Activated CD4-positive, alpha-beta memory T cell treated with anti-CD3 and anti-CD28 coated beads for 36 hours (primary cell): ENCODE measurements at regions not wholly inside any gene's neighbourhood (a gene's known extent, or its start where the extent isn't known, plus 50 kb on each side); places are given as distances from the start of the nearest gene placed in this dataset.
"Not testable (repeated sequence)": the region's sequence is repeated elsewhere in the genome, so short reads cannot be mapped to it uniquely, and the experiment has no call there.

Source experiments
- CTCF ChIA-PET: fragments of 350-600 bp; sonication (Branson Sonifier 250); formaldehyde crosslinking; loops from one replicate; lab custom pipeline; 2021; ENCODE audit warnings: antibody characterized with exemption, inconsistent platforms; lab: Charles Lee
- POLR2A ChIA-PET: fragments of 350-600 bp; sonication (Branson Sonifier 250); formaldehyde crosslinking; loops from one replicate; lab custom pipeline; 2021; ENCODE audit warnings: antibody characterized with exemption; lab: Charles Lee
- DNase-seq: peaks from one replicate; pipeline ENCODE4 v3.0.0-alpha.2; 2020
- H3K27ac Mint-ChIP-seq: one replicate; pipeline ENCODE4 v1.8.0; 2021; ENCODE audit warnings: mixed read lengths
- H3K27me3 Mint-ChIP-seq: one replicate; pipeline ENCODE4 v1.8.0; 2021; ENCODE audit warnings: mixed read lengths
- H3K36me3 Mint-ChIP-seq: one replicate; pipeline ENCODE4 v1.8.0; 2021; ENCODE audit warnings: mixed read lengths
- H3K4me1 Mint-ChIP-seq: one replicate; pipeline ENCODE4 v1.8.0; 2021; ENCODE audit warnings: low read depth, mixed read lengths
- H3K4me3 Mint-ChIP-seq: one replicate; pipeline ENCODE4 v1.8.0; 2021; ENCODE audit warnings: mild to moderate bottlenecking, mixed read lengths
- H3K9me3 Mint-ChIP-seq: one replicate; pipeline ENCODE4 v1.8.0; 2021; ENCODE audit warnings: mixed read lengths
- intact Hi-C: fragments of 100-400 bp; cut with micrococcal nuclease; formaldehyde crosslinking; loops from one replicate; pipeline ENCODE4 v1.15.1; 2023

DNA sequence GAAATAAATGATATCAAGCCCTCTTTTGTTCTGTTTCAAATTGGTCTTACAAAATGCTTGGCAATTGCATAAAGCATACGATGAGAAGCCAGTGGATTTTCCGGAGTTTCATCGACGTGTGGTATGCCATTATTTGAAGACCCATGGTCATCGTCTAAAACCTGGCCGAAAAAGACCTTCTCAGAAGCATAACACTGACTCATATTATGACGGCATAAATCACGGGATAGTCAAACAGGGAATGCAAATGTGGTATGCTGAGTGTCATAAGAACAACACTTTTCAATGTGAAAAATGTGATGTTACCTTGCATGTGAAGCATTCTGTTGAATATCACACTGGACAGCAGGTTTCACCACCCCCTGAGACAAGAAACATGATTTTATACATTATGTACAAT, 695.2 kb downstream of the GRXCR1 start:
- peaks cover 11% of the 10 kb centered on the region for H3K9me3 Mint-ChIP-seq
- POLR2A ChIA-PET, result no interaction called here
- no peaks in the 10 kb centered on the region for H3K27me3 Mint-ChIP-seq
- CTCF ChIA-PET, result no interaction called here
- H3K4me3 Mint-ChIP-seq, result no peak overlapping the region
- intact Hi-C loops, result no loop called here
- H3K4me1 Mint-ChIP-seq, result no peaks in the 10 kb centered on the region
- no peak for DNase-seq
- no peak overlapping the region for H3K27ac Mint-ChIP-seq
- H3K36me3 Mint-ChIP-seq, result no peaks in the 10 kb centered on the region

GRCh38 chr4:43607400-43607799, 714.9 kb downstream of the GRXCR1 start:
- POLR2A ChIA-PET, result no interaction called here
- DNase-seq, result no peak
- no peak overlapping the region for H3K4me3 Mint-ChIP-seq
- intact Hi-C loops, result no loop called here
- peaks cover 9% of the 10 kb centered on the region for H3K9me3 Mint-ChIP-seq
- H3K27me3 Mint-ChIP-seq, result no peaks in the 10 kb centered on the region
- CTCF ChIA-PET, result no interaction called here
- H3K4me1 Mint-ChIP-seq, result no peaks in the 10 kb centered on the region
- H3K27ac Mint-ChIP-seq, result no peak overlapping the region
- no peaks in the 10 kb centered on the region for H3K36me3 Mint-ChIP-seq

DNA sequence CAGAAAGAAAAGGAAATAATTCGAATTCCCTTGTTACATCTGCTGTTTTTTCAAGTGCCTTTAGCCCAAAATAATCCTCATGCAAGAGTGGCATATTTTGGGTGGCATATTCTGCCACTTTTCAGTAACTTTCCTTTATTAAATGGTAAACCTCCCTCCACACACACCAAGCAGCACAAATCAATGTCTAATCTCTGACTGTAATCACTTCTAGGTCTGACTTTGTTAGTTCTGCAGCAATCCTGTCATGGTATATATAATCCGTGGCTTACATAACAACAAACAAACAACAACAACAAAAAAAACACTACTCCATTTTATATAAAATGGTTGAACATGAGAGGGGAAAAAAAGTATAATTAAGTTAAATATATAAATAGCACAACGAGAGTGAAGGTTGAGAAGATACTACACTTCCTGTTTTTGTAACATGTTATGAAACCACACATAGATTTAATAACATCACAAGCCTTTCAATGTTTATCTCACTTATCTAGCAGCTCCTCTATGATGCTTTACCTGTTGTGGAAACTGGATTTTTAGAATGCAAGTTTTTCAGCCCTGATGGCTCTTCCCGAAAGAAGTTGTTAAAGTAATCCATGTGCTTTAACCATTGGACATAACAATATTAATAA, 715.4 kb downstream of the GRXCR1 start:
- intact Hi-C loops, result no loop called here
- ChIA-PET POLR2A (no interaction called here), CTCF (no interaction called here)
- no peak overlapping the region for H3K27ac Mint-ChIP-seq
- H3K27me3 Mint-ChIP-seq, result no peaks in the 10 kb centered on the region
- H3K36me3 Mint-ChIP-seq, result no peaks in the 10 kb centered on the region
- no peak overlapping the region for H3K4me3 Mint-ChIP-seq
- H3K4me1 Mint-ChIP-seq, result no peaks in the 10 kb centered on the region
- DNase-seq, result no peak
- H3K9me3 Mint-ChIP-seq, result peaks cover 9% of the 10 kb centered on the region

- CTCF ChIA-PET, result no interaction called here
Measured at GRCh38 chr4:43619219-43619618, 726.7 kb downstream of the GRXCR1 start.

GRCh38 chr4:43637893-43638292, 745.4 kb downstream of the GRXCR1 start:
- H3K27ac Mint-ChIP-seq, H3K36me3 Mint-ChIP-seq, intact Hi-C loops, H3K4me1 Mint-ChIP-seq, H3K4me3 Mint-ChIP-seq, DNase-seq, H3K27me3 Mint-ChIP-seq, POLR2A ChIA-PET, CTCF ChIA-PET: not testable (repeated sequence)
- H3K9me3 Mint-ChIP-seq, result peaks cover 25% of the 10 kb centered on the region

More at GRCh38 chr4:43619219-43619618, 726.7 kb downstream of the GRXCR1 start:
- POLR2A ChIA-PET, result no interaction called here
- peaks cover 21% of the 10 kb centered on the region for H3K9me3 Mint-ChIP-seq
- H3K27ac Mint-ChIP-seq, result no peak overlapping the region
- H3K27me3 Mint-ChIP-seq, result no peaks in the 10 kb centered on the region
- DNase-seq, result no peak
- intact Hi-C loops, result no loop called here
- no peak overlapping the region for H3K4me3 Mint-ChIP-seq
- H3K36me3 Mint-ChIP-seq, result no peaks in the 10 kb centered on the region
- H3K4me1 Mint-ChIP-seq, result no peaks in the 10 kb centered on the region

GRCh38 chr4:43651991-43652390, 759.5 kb downstream of the GRXCR1 start:
- Mint-ChIP-seq H3K4me1 (no peaks in the 10 kb centered on the region), H3K27me3 (no peaks in the 10 kb centered on the region), H3K27ac (no peak overlapping the region), H3K36me3 (no peaks in the 10 kb centered on the region), H3K9me3 (peaks cover 16% of the 10 kb centered on the region), H3K4me3 (no peak overlapping the region)
- DNase-seq, result no peak
- POLR2A ChIA-PET, result no interaction called here
- intact Hi-C loops, result no loop called here
- CTCF ChIA-PET, result no interaction called here

DNA sequence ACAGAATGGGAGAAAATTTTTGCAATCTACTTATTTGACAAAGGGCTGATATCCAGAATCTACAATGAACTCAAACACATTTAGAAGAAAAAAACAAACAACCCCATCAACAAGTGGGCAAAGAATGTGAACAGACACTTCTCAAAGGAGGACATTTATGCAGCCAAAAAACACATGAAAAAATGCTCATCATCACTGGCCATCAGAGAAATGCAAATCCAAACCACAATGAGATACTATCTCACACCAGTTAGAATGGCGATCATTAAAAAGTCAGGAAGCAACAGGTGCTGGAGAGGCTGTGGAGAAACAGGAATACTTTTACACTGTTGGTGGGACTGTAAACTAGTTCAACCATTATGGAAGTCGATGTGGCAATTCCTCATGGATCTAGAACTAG, 767.0 kb downstream of the GRXCR1 start:
- H3K4me1 Mint-ChIP-seq, intact Hi-C loops, H3K4me3 Mint-ChIP-seq, H3K36me3 Mint-ChIP-seq, CTCF ChIA-PET, H3K27ac Mint-ChIP-seq, H3K27me3 Mint-ChIP-seq, DNase-seq, POLR2A ChIA-PET: not testable (repeated sequence)
- H3K9me3 Mint-ChIP-seq, result peaks cover 14% of the 10 kb centered on the region

- intact Hi-C loops, H3K36me3 Mint-ChIP-seq, H3K4me3 Mint-ChIP-seq: not testable (repeated sequence)
Measured at GRCh38 chr4:43672265-43672885, 776.2 kb downstream of the KCTD8 start.

GRCh38 chr4:43680421-43680820, 768.2 kb downstream of the KCTD8 start:
- Mint-ChIP-seq H3K27me3 (no peaks in the 10 kb centered on the region), H3K9me3 (peaks cover 8% of the 10 kb centered on the region), H3K36me3 (no peaks in the 10 kb centered on the region), H3K4me1 (no peaks in the 10 kb centered on the region), H3K4me3 (no peak overlapping the region), H3K27ac (no peak overlapping the region)
- ChIA-PET CTCF (no interaction called here), POLR2A (no interaction called here)
- intact Hi-C loops, result no loop called here
- no peak for DNase-seq

More at GRCh38 chr4:43672265-43672885, 776.2 kb downstream of the KCTD8 start:
- DNase-seq, H3K4me1 Mint-ChIP-seq, H3K27ac Mint-ChIP-seq, POLR2A ChIA-PET, CTCF ChIA-PET, H3K27me3 Mint-ChIP-seq: not testable (repeated sequence)
- H3K9me3 Mint-ChIP-seq, result peaks cover 25% of the 10 kb centered on the region

DNA sequence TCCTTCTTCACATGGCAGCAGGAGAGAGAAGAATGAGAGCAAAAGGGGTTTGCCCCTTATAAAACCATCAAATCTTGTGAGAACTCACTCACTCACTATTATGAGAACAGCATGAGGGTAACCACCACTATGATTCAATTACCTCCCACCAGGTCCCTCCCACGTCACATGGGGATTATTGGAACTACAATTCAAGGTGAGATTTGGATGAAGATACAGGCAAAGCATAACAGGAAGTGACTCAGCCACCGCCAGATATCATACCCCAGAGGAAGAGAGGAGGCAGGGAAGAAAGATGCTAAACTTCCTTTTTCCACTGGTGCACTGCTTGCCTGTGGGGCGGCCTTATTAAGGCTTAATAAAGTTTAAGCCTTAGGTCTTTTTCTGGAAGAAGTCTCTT, 766.1 kb downstream of the KCTD8 start:
- ChIA-PET POLR2A (no interaction called here), CTCF (no interaction called here)
- peaks cover 10% of the 10 kb centered on the region for H3K9me3 Mint-ChIP-seq
- no peaks in the 10 kb centered on the region for H3K36me3 Mint-ChIP-seq
- no peak for DNase-seq
- no peaks in the 10 kb centered on the region for H3K27me3 Mint-ChIP-seq
- no peaks in the 10 kb centered on the region for H3K4me1 Mint-ChIP-seq
- H3K4me3 Mint-ChIP-seq, result no peak overlapping the region
- no peak overlapping the region for H3K27ac Mint-ChIP-seq
- intact Hi-C loops, result no loop called here

GRCh38 chr4:43690116-43690515, 758.5 kb downstream of the KCTD8 start:
- Mint-ChIP-seq H3K27ac (no peak overlapping the region), H3K4me3 (no peak overlapping the region), H3K27me3 (no peaks in the 10 kb centered on the region), H3K4me1 (no peaks in the 10 kb centered on the region), H3K36me3 (no peaks in the 10 kb centered on the region), H3K9me3 (peaks cover 20% of the 10 kb centered on the region)
- intact Hi-C loops, result no loop called here
- CTCF ChIA-PET, result no interaction called here
- POLR2A ChIA-PET, result no interaction called here
- no peak for DNase-seq

DNA sequence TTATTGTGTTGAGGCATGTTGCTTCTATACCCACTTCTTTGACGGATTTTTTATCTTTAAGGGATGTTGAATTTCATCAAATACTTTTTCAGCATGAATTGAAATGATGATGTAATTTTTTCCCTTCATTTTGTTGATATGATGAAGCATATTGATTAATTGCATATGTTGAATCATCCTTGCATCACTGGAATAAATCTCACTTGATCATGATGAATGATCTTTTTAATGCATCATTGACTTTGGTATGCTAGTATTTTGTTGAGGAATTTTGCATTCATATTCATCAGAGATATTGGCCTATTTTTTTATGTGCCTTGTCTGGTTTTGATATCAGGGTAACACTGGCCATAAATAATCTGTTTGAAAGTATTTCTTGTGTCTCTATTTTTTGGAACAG, 754.7 kb downstream of the KCTD8 start:
- H3K4me1 Mint-ChIP-seq, result no peaks in the 10 kb centered on the region
- H3K4me3 Mint-ChIP-seq, result no peak overlapping the region
- CTCF ChIA-PET, result no interaction called here
- H3K36me3 Mint-ChIP-seq, result no peaks in the 10 kb centered on the region
- H3K9me3 Mint-ChIP-seq, result peaks cover 24% of the 10 kb centered on the region
- POLR2A ChIA-PET, result no interaction called here
- H3K27ac Mint-ChIP-seq, result no peak overlapping the region
- intact Hi-C loops, result no loop called here
- H3K27me3 Mint-ChIP-seq, result no peaks in the 10 kb centered on the region
- DNase-seq, result no peak

DNA sequence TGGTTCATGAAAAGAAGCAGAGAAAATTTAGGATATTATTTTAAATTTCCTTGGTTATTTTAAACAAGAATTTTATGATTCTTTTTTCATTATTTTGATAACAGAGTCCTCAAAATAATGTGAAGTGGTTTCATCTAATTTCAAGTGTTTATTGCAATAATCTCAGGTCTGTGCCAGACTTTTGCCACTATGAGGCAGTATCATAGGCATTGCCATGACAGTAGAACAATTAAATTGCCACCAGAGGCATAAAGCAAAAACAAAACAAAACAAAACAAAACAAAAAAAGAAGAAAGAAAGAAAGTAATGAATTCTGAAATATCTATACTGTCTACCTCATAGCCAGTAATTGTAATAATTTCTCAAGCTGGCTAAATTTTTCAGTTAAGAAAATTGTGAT, 739.2 kb downstream of the KCTD8 start:
- no peak overlapping the region for H3K27ac Mint-ChIP-seq
- DNase-seq, result no peak
- CTCF ChIA-PET, result no interaction called here
- POLR2A ChIA-PET, result no interaction called here
- no peak overlapping the region for H3K4me3 Mint-ChIP-seq
- H3K36me3 Mint-ChIP-seq, result no peaks in the 10 kb centered on the region
- intact Hi-C loops, result no loop called here
- no peaks in the 10 kb centered on the region for H3K4me1 Mint-ChIP-seq
- H3K27me3 Mint-ChIP-seq, result no peaks in the 10 kb centered on the region
- peaks cover 9% of the 10 kb centered on the region for H3K9me3 Mint-ChIP-seq
